GM18858 (cell line): ENCODE measurements at regions not wholly inside any gene's neighbourhood (a gene's known extent, or its start where the extent isn't known, plus 50 kb on each side); places are given as distances from the start of the nearest gene placed in this dataset.

ENCODE experiments used
- ATAC-seq: cut with Tn5 transposase; IDR thresholded peaks from one replicate; pipeline ENCODE4 v1.9.1; 2021; ENCODE audit not compliant: unreplicated experiment

DNA sequence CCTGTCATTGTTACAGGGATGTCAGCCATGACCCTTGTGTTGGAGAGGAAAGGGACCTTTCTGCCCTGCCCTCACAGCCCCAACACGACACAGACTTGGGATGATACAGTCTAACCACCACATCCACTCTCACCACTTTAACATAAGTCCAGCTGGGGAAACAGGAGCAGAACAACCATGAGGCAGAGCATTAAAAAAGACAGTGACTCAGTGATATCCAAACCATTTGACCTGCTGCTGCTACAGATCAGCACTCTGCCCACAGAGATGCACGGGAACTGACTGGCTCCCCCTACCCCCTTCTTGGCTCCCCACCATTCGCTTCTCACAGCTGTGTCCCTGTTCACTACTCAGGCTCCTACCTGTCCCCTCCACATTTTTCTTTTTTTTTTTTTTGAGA is 458.6 kb downstream of the ZNF608 start:
- ATAC-seq = no peak

DNA sequence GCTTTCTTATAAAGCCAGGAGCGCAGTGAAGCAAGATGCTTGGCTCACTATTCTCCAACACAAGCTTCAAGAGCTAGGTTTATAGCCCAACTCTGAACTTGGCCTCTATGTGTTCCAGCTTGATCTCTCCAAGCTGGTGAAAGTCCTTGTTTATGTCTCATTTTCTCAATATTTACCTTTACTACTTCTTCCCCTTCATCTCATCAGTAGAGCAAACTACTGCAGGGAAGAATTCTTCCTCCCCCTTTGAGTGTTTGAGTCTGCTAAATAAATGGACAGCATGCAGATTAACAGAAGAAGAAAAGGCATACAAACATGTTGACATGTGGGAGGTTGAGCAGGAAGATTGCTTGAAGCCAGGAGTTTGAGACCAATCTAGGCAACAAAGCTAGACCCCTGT is 460.7 kb downstream of the ZNF608 start:
- no peak for ATAC-seq

DNA sequence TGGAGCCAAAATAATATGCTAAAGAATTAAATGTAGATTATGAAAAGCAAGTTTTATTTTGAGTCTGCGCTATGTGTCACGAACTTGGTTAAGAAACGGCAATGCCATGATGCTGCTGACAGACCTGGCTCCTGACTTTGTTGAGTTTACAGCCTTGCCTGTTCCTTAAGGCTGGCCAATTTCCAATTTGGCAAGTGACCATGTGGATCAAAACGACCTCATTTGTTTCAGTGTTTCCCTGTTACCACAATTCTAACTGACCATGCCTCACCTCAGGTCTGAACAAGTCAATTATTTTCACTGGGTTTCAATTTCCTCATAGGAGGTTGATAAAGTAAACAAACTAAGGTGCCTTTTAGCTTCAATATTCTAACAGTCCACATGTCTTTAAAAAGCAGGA is 461.4 kb downstream of the ZNF608 start:
- no peak for ATAC-seq

DNA sequence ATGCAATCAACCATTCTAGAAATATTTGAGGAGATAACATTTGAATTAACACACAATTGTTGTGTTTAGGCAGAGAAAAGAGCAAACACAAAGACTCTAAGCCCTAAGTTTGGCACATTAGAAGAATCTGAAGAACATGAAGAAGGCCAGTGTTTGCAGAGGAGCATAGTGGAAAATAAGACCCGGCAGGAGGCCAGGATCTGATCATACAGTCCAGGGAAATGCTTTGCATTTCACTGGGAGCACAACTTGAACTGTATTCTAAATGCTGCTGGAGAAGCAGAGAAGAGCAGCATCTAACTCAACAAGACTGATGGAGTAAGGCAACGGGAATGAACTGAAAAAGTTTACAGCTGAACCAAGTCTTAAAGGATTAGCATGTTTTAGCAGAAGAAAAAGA is 463.4 kb downstream of the ZNF608 start:
- ATAC-seq = no peak

DNA sequence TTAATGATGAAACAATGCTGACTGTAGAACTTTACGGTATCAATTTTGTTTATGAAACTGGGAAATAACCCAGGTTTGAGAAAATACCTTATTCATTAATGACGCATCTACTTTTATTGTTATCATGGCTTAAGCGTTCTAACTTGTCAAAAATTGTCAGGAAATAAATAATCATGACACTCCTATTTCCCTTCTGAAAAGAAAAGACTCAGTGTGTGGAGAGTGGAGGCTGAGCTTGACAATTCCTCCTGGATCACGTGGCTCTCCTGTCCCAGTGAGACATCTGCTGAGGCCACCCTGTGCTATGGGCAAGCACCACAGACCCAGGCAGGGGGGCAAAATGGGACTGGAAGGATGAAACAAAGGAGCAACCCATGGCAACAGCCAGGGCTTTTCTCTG is 466.4 kb downstream of the ZNF608 start:
- no peak for ATAC-seq

DNA sequence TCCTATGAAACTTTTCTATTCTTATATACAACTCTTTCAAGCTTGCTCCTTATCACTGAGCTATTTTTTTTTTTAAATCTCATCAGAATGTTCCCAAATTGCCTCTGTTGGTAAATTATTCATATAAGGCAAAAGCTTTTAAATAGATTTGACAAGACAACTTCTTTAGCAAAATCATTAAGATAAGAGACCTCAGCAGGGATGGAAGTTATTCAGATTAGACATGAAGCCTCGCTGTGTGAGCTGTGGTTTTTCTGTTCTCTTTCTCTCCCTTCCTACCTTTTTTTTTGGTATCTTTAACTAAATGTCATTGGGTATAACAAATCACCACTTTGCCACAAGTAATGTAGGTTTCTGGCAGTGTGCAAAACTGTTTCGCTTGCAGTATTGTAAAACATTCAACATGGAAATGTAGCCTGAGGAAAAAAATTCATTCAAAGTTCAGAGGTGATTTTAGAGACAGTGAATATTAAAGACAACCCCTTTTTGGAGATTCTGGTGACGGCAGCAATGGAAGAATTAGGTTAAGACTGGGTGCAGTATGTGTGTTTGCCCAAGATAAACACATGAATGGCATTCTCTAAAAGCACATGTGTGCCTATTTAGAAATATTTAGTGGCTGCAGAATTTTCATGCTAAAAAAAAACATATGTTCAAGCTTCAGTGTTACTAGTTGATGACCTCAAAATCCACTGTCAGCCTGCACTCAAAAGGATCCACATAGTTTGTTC is 467.1 kb downstream of the ZNF608 start:
- ATAC-seq = no peak

DNA sequence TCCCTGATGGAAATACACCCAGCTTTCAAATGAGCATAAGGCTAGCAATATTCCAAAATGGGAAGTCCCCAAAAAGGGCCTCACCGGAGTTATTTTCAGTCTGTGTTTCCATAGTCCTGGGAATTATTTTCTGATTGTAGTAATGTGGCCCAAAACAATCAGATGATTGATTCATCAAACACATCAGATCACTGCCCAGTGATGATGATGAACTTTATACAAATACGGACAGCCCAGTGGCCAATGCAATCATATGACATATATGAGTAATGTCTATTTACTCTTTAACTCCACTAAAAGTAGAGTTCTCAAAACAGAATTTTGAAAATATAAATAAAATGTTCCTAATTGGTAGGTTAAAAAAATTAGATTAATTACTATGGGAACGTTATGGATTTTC is 467.8 kb downstream of the ZNF608 start:
- no peak for ATAC-seq

DNA sequence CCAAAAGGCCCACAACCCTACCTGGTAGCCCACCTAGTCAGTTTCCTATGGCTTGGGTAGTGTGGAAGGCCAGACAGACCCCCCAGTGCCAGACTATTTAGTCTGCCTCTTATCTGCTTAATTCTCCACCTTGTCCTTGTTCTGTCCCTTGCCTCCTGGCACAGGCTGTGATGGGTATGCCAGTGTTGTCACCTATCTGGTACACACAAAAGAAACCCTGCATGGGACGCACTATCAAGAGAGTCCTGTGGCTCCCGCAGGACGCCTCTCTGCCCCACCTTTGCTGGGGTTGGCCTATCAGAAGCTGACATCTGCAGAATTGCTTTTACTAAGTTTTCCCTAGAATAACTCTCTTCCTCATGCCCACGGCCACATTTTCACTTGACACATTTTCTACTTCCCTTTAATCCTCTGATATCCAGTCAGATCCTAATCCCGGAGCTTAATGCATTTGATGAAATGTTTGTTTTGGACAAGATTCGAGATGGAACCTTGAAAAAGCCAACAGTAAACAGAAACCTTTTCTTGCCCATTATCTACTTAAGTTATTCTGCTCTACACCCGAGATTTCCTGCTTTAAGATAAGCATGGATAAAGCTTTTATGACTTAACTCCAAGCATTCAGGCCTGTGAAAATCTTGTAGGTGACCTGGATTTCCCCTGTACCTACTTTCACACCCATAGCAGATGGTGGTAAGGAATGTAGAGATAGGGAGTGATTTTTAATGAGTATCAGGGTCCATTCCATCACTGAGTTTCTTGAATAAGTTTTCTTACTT is 468.5 kb downstream of the ZNF608 start:
- no peak for ATAC-seq

DNA sequence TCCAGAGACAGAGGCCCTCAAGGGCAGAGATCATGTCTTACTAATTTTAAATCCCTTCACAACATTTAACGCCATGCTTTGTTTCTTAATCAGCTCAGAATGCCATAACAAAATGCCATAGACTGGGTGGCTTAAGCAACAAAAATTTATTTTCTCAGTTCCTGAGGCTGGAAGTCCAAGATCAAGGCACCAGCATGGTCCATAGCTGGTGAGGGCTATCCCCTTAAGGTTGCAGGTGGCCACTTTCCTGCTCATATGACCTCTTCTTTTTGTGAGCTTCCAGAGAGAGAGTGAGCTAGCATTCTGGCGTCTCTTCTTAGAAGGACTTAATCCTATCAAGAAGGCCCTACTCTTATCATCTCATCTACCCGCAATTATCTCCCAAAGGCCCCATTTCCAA is 470.3 kb downstream of the ZNF608 start:
- no peak for ATAC-seq

DNA sequence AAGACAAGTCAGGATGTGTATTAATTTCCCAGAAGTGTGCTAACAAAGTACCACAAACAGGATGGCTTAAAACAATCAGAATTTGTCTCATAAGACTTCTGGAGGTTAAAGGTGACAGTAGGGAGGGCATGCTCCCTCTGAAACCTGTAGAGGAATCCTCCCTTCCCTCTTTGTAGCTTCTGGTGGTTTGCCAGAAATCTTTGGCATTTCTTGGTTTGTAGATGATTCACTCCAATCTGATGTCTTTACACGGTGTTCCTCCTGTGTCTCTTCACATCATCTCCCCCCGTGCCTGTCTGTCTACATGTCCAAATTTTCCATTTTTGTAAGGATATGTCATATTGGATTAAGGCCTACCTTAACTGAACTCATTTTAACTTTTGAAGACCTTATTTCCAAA is 471.5 kb downstream of the ZNF608 start:
- no peak for ATAC-seq

DNA sequence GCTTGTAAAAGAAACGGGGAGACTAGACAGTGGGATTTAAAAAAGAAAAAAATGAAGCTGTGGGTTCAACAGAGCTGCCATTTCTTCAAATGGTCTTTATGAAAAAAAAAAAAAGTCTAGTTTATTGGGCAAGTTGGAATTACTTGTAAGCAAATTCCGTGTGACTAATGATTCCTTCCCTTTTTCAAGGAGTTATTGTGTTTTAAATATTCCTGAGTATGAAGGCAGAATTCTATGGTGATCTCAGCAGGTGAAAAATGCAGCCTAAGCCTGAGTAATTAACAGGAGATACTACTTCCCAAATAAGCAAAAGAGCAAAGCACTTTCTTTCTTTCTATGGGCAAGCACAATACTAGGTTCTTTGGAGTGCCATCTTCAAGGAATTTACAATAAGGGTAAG is 481.9 kb downstream of the ZNF608 start:
- ATAC-seq = no peak

DNA sequence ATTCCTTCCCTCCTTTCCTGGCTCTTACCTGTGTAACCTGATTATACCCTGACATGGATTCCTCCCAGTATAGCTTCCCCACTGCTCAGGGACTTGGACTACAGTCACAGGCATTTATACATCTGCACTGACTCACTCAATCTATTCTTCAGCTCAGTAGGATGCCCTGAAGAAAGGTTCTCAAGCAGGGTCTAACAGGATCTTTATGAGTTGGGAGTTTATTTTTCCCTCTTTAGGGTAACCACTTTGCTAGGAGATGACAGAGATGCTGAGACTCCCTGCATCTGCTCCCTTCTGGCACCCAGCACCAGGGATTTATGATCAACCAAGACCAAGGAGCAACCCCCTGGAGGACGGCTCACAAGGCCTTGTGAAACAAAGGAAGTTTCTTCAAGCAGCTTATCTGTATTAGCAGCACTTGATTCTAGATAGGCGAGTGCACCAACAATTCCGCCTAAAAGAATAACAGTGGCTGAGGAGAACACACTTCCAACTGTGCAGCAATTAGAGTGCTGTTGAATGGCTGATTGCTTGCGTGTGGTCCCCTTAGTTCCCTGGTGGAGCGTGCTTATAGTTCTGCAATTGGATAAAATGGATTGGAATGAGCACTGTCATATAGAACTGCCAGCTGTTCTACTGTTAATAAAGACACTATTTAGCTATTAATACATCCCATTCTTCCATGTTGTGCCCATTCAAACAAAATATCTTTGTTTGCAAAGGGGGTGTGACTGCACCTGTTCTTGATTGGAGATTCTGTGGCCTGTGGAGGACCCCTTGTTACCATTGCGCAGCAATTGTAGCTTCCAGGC is 482.6 kb downstream of the ZNF608 start:
- no peak for ATAC-seq

DNA sequence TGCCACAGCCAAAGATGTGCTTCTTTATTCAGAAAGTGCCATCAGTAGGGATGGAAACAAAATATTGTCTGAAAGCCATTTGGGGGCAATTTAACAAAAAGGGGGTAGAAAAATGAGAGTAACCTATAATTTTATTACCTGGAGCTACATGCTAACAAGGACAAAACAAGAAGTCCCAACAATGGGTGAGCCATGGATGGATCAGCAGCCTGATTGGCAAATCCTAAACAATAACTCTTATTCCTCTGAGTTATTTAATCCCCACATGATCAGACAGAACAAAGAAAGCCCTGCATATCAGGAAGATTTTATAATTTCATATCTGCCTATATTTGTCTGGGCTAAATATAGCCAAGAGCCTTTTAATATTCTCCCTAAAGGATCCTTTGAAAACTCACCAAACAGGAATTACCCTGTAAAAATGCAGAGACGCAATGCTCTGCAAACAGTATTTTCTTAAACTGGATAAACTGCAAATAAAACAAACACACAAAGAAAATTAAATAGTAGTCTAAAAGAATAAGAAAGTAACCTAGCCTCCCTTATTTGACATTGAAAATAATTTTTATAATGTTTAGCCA is 483.4 kb downstream of the ZNF608 start:
- ATAC-seq = no peak

DNA sequence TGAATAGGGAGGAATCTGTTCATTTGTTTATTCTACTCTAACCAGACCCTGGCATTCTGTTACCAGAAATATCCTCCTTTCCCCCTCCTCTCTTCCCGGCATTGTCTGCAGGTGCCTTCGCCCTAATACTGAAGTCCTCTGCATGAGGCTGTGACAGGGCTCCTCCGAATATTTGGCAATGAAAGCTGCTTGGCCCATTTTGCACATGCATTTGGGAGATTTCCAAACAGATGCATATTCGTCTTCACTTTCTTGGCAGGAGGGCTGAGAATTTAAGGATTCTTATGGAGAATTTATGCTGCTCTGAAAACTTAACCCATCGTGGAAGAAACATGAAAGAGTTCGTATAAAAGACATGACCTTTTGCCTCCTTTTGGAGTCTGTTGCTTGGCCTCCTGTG is 484.0 kb downstream of the ZNF608 start:
- no peak for ATAC-seq

DNA sequence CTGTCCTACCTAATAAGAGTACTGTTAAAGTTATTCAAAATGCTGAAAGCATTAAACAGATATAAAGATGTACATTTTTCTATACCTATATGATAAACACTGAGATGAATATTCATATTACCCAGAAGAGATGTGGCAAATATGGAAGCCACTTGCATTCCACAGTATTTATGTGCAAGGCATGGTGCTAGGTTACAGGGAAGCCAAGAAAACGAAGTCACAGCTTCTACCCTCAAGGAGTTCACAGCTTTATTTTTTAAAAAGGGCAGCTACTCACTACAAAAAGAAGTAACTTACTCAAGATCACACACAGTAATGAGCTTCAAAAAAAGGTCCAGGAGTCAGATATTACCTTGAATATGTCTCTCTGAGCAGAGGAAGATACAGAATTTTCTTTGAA is 484.6 kb downstream of the ZNF608 start:
- ATAC-seq = no peak

DNA sequence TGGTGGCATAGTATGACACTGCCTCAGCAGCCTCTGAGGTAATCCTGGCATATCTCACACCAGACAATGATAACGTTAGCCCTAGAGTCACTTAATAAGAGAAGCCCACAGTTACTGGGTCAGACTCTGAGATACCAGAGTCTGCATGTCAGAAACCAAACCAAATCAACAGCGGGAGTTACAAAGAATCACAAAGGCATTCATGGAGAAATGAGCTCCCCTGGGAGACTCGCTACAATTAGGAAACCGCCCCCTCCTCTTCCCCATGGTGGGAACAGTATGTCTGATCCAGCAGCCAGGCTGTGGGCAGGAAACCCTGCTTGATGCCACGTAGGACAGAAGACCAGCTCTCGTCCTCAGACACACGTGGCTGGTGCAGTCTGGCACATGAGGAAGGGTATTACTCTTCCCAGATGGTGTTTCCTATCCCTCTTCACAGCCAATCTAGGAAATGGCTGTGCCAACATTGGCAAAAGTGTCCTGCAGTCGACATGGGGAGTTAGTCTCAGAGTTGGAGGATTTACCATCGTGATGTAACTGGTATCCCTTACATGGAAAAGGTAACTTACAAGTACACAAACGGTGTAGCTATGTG is 485.4 kb downstream of the ZNF608 start:
- no peak for ATAC-seq

DNA sequence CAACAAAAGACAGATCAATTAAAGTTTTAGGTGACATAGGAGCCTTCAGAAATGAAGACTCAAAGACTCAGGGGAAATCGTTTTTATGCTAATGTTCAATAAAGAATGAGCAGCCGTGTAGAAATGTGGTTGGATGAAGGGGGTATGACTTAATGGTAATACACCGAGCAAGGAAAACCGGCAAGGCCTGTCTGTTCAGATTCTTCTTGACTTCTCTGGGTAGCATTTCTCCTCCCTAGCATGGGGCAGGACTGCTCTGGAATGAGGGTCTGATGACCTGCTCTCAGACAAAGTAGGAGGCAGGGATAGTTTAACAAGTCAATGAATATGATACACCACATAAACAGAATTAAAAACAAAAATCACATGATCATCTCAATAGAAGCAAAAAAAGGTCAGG is 487.4 kb downstream of the ZNF608 start:
- ATAC-seq = no peak

DNA sequence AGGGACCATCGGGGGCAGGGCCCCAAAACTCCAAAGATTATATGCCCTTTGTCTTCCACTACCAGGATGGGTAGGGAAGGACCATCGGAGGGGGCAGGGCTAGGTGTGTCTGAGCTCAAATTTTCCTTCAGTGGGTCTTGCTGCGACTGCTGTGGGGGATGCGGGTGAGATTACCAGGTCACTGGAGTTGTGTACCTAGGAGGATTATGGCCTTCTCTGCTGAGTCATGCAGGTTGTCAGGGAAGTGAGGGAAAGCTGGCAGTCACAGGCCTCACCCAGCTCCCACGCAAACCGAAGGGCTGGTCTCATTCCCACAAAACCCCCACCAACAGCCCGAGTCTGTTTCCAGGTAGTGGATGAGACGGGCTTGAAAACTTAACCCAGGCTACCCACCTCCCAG is 489.4 kb downstream of the ZNF608 start:
- no peak for ATAC-seq

DNA sequence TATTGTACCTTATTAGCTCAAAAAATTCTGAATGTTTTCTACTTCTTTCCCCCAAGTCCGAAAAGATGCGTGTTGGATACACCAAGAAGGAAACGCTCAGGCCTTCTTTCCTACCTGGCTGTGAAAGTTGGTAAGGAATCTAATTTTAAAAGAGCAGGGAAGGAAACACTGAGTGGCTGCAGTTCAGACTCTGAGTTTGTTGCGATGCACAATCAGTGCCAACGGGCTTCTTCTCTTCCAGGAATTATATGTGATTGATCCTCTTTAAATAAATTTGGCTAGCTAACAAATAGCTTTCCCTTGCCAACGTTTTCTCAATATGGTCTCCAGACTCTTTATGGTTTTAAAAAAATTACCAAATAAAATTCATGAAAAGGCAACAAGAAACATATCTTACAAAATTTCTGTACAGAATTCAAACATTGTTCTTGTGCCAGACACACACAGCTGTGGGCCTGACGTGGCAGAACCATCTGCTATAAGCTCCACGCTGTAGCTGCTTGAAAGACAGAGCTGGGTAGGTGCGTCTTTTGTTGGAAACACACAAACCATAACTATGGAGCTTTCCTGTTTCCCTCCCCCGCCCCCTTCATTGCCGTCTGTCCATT is 493.1 kb downstream of the ZNF608 start:
- ATAC-seq = no peak

DNA sequence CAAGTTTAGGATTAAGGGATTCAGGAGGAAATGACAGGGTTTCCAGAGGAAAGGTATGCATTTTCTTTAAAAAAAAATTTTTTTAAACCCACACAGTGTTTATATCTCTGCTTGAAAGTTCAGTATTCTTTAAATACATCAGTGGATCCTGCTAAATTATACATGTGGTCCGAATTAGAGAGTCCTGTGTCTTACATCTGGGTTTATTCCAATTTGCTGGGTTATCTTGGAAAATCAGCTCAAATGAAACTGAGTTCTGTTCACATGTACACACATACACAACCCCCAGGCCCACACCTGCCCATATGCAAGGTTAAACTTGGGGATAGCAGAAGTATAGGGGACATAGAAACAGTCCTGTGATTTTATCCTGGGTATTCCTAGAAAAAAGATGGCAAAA is 493.7 kb downstream of the ZNF608 start:
- ATAC-seq = no peak

DNA sequence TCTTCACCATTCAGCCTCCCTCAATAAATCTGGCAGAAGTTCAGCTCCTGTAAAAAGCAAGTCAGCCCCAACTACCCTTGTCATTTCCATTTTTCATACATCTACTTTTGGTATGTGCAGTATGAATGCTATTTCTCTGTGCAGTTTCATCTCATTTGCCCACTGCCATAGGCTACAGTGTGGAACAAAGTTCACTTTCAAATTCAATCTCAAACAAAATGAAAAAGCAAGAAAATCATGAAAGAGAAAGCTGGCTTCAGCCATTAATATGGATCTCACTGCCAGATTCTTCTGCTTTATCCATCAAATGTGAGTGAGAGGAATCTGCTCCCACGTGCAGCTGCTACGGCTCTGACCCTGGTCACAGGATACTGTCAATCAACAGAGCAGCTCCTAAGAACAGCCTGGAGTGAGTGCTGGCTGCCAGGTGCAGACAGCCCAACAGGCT is 494.2 kb downstream of the ZNF608 start:
- ATAC-seq = no peak
